ENCODE measurements at regions not wholly inside any gene's neighbourhood (a gene's known extent, or its start where the extent isn't known, plus 50 kb on each side); places are given as distances from the start of the nearest gene placed in this dataset.
"Not testable (repeated sequence)": the region's sequence is repeated elsewhere in the genome, so short reads cannot be mapped to it uniquely, and the experiment has no call there.

- no peak for DNase-seq
Observed at GRCh38 chr6:81561731-81562130, 190.8 kb downstream of the TENT5A start.

GRCh38 chr6:81561071-81561564, 191.4 kb downstream of the TENT5A start:
- DNase-seq: no peak

GRCh38 chr6:81557811-81558210, 194.7 kb downstream of the TENT5A start:
- DNase-seq: no peak

GRCh38 chr6:81556551-81556950, 195.9 kb downstream of the TENT5A start:
- no peak for DNase-seq

- DNase-seq: no peak
Observed at GRCh38 chr6:81553216-81553615, 199.3 kb downstream of the TENT5A start.

GRCh38 chr6:81552644-81553043, 199.8 kb downstream of the TENT5A start:
- no peak for DNase-seq

GRCh38 chr6:81547149-81547548, 205.3 kb downstream of the TENT5A start:
- DNase-seq: no peak

- no peak for DNase-seq
Observed at GRCh38 chr6:81534934-81535465, 217.5 kb downstream of the TENT5A start.

GRCh38 chr6:81531869-81532561, 220.5 kb downstream of the TENT5A start:
- no peak for DNase-seq

- DNase-seq: no peak
Observed at GRCh38 chr6:81517455-81517854, 235.0 kb downstream of the TENT5A start.

GRCh38 chr6:81515562-81516453, 236.7 kb downstream of the TENT5A start:
- no peak for DNase-seq

- DNase-seq: not testable (repeated sequence)
Observed at GRCh38 chr6:81514195-81514594, 238.3 kb downstream of the TENT5A start.

- DNase-seq: no peak
Observed at GRCh38 chr6:81511423-81511822, 241.1 kb downstream of the TENT5A start.

- DNase-seq: no peak
Observed at GRCh38 chr6:81495999-81496398, 256.5 kb downstream of the TENT5A start.

- DNase-seq: no peak
Observed at GRCh38 chr6:81491454-81492101, 260.9 kb downstream of the TENT5A start.

- DNase-seq: peak; percentile 28
Observed at GRCh38 chr6:81487489-81487888, 265.0 kb downstream of the TENT5A start.

- no peak for DNase-seq
Observed at GRCh38 chr6:81486234-81486633, 266.2 kb downstream of the TENT5A start.

GRCh38 chr6:81485395-81485794, 267.1 kb downstream of the TENT5A start:
- DNase-seq: no peak

- no peak for DNase-seq
Observed at GRCh38 chr6:81484251-81484650, 268.2 kb downstream of the TENT5A start.

- no peak for DNase-seq
Observed at GRCh38 chr6:81480139-81480538, 272.3 kb downstream of the TENT5A start.

GRCh38 chr6:81476881-81477280, 275.6 kb downstream of the TENT5A start:
- no peak for DNase-seq

GRCh38 chr6:81475646-81476045, 276.8 kb downstream of the TENT5A start:
- no peak for DNase-seq

GRCh38 chr6:81465859-81466258, 286.6 kb downstream of the TENT5A start:
- no peak for DNase-seq
